Ishikawa (cell line): ENCODE measurements at regions not wholly inside any gene's neighbourhood (a gene's known extent, or its start where the extent isn't known, plus 50 kb on each side); places are given as distances from the start of the nearest gene placed in this dataset.

ENCODE experiments used
- CEBPB ChIP-seq: IDR thresholded peaks from 2 replicates; pipeline ENCODE4 v1.6.1; 2012
- CREB1 ChIP-seq: IDR thresholded peaks from 2 replicates; pipeline ENCODE4 v1.6.1; 2012; ENCODE audit warnings: low read depth
- EGR1 ChIP-seq: IDR thresholded peaks from 2 replicates; pipeline ENCODE4 v1.6.1; 2012
- EP300 ChIP-seq: IDR thresholded peaks from 2 replicates; pipeline ENCODE4 v1.6.1; 2012; ENCODE audit warnings: borderline replicate concordance
- FOXM1 ChIP-seq: IDR thresholded peaks from 2 replicates; pipeline ENCODE4 v1.6.1; 2012; ENCODE audit warnings: low read depth, borderline replicate concordance
- NFIC ChIP-seq: IDR thresholded peaks from 2 replicates; pipeline ENCODE4 v1.6.1; 2012
- RAD21 ChIP-seq: IDR thresholded peaks from 2 replicates; pipeline ENCODE4 v1.6.1; 2012; ENCODE audit warnings: low read depth
- TAF1 ChIP-seq: IDR thresholded peaks from 2 replicates; pipeline ENCODE4 v1.6.1; 2012; ENCODE audit warnings: low read depth, mild to moderate bottlenecking
- TCF12 ChIP-seq: IDR thresholded peaks from 2 replicates; pipeline ENCODE4 v1.6.1; 2012; ENCODE audit warnings: low read depth
- TEAD4 ChIP-seq: IDR thresholded peaks from 2 replicates; pipeline ENCODE4 v1.6.1; 2012
- YY1 ChIP-seq: IDR thresholded peaks from 2 replicates; pipeline ENCODE4 v1.6.1; 2012; ENCODE audit warnings: low read depth
- ZBTB7A ChIP-seq: IDR thresholded peaks from 2 replicates; pipeline ENCODE4 v1.6.1; 2012; ENCODE audit warnings: low read depth
- TF ChIP-seq, protein P1 (sequence below): IDR thresholded peaks from 2 replicates; pipeline ENCODE4 v1.6.1; 2012
- TF ChIP-seq, protein P2 (sequence below): IDR thresholded peaks from 2 replicates; pipeline ENCODE4 v1.6.1; 2012
- TF ChIP-seq, protein P3 (sequence below): IDR thresholded peaks from 2 replicates; pipeline ENCODE4 v1.6.1; 2012; ENCODE audit warnings: low read depth, mild to moderate bottlenecking

DNA sequence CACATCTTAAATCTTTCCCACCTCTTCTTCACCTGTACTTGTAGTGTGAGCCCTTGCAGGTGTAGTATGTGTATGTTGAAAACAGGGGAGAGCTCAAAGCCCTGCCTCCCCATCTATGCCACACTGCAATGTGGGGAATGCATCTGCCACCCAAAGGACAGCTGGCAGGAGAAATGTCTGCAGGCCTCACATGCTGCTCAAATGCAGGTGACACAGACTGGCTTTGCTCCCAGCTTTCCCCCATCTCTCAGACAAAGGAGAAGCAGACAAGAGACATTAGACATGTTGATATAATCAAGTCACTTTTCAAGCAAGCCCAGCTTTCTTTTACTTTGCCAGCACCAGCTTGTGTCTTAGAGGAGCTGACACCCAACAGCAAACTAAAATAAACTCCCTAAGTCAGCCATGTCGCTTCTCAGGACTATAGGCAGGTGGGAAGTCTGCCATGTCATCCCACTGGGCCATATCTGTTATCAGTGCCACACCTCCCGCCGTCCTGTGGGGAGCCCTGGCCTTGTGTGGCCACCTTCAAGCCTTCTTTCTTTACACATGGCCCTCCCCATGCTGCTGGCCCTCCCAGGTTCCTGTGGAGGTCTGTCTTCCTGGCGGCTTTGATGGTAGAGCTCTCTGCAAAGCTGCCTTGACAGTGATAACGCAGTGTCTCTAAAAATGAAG, 102.1 kb downstream of the CXCL12 start:
- no peak for TF ChIP-seq RAD21
- no peak for TF ChIP-seq NFIC
- TF ChIP-seq, protein P1, sequence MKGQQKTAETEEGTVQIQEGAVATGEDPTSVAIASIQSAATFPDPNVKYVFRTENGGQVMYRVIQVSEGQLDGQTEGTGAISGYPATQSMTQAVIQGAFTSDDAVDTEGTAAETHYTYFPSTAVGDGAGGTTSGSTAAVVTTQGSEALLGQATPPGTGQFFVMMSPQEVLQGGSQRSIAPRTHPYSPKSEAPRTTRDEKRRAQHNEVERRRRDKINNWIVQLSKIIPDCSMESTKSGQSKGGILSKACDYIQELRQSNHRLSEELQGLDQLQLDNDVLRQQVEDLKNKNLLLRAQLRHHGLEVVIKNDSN, result no peak
- no peak for TF ChIP-seq ZBTB7A
- no peak for TF ChIP-seq YY1
- no peak for TF ChIP-seq TAF1
- TF ChIP-seq FOXM1, result no peak
- TF ChIP-seq, protein P2, sequence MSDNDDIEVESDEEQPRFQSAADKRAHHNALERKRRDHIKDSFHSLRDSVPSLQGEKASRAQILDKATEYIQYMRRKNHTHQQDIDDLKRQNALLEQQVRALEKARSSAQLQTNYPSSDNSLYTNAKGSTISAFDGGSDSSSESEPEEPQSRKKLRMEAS, result no peak
- TF ChIP-seq CEBPB, result no peak
- no peak for TF ChIP-seq TCF12
- no peak for TF ChIP-seq TEAD4
- TF ChIP-seq EP300, result no peak
- TF ChIP-seq, protein P3, sequence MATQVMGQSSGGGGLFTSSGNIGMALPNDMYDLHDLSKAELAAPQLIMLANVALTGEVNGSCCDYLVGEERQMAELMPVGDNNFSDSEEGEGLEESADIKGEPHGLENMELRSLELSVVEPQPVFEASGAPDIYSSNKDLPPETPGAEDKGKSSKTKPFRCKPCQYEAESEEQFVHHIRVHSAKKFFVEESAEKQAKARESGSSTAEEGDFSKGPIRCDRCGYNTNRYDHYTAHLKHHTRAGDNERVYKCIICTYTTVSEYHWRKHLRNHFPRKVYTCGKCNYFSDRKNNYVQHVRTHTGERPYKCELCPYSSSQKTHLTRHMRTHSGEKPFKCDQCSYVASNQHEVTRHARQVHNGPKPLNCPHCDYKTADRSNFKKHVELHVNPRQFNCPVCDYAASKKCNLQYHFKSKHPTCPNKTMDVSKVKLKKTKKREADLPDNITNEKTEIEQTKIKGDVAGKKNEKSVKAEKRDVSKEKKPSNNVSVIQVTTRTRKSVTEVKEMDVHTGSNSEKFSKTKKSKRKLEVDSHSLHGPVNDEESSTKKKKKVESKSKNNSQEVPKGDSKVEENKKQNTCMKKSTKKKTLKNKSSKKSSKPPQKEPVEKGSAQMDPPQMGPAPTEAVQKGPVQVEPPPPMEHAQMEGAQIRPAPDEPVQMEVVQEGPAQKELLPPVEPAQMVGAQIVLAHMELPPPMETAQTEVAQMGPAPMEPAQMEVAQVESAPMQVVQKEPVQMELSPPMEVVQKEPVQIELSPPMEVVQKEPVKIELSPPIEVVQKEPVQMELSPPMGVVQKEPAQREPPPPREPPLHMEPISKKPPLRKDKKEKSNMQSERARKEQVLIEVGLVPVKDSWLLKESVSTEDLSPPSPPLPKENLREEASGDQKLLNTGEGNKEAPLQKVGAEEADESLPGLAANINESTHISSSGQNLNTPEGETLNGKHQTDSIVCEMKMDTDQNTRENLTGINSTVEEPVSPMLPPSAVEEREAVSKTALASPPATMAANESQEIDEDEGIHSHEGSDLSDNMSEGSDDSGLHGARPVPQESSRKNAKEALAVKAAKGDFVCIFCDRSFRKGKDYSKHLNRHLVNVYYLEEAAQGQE, result no peak
- TF ChIP-seq CREB1, result no peak
- no peak for TF ChIP-seq EGR1

DNA sequence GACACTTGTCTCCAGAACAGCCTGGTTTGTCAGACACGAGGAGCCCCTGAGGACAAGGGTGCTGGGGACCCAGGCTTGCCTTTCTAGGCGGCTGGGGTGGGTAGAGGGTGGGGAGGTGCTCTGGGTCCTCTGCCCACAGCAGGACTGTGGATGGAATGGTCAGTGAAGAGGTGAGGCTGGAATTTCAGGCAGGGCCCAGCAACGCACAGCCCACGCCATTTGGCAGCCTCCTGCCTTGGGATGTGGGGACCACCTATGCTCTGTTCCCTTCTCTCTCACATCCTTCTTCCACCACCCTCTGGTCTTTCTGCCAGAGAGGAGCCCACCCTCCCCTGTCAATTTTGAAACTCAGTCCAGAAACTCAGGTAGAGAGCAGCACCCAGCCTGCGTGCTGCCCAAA, 103.2 kb downstream of the CXCL12 start:
- TF ChIP-seq YY1 (no peak), EGR1 (no peak), TEAD4 (no peak), EP300 (no peak), RAD21 (no peak), ZBTB7A (no peak), CREB1 (no peak), NFIC (no peak), CEBPB (no peak), TCF12 (no peak), FOXM1 (no peak), TAF1 (no peak)
- TF ChIP-seq, protein P3, result no peak
- TF ChIP-seq, protein P2, result no peak
- TF ChIP-seq, protein P1, result no peak

DNA sequence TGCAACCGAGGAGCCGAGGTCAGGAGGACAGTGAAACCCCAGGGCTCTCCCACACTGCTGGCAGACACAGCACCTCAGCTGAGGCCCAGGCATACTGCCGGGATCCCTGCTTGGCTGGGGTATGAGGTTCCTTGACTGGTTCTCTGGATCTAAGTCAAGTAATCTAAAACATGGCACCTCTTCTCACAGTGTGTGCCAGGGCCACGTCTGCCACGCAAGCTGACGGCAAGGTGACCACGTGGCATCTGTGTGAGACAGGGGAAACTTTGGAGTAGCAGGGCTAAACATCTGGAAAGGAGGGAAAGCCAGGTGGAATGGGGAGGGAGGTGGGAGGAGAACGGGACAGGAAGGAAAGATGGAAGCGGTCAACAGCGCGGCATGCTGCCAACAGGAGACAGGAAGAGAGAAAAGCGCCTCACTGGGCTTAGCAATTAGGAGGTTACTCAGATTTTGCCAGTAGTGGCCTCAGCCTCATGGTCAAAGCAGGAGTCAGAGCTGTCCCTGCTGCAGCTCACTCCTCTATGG, 103.7 kb downstream of the CXCL12 start:
- TF ChIP-seq FOXM1 (no peak), YY1 (no peak), EP300 (no peak), TEAD4 (no peak), RAD21 (no peak), EGR1 (no peak), NFIC (no peak), TCF12 (no peak), ZBTB7A (no peak), CEBPB (no peak), CREB1 (no peak)
- TF ChIP-seq, protein P1, result no peak
- TF ChIP-seq, protein P2, result no peak
- TF ChIP-seq, protein P3, result no peak
